NCI-H460 (cell line): ENCODE measurements at regions not wholly inside any gene's neighbourhood (a gene's known extent, or its start where the extent isn't known, plus 50 kb on each side); places are given as distances from the start of the nearest gene placed in this dataset.
A peak's percentile ranks its signal among the peaks of the same experiment; 100 is the strongest.
"Not testable (repeated sequence)": the region's sequence is repeated elsewhere in the genome, so short reads cannot be mapped to it uniquely, and the experiment has no call there.

Experiments
- DNase-seq: peaks from one replicate; pipeline ENCODE4 v3.0.0-alpha.2; 2016; ENCODE audit warnings: low read depth; ENCODE audit errors: extremely low read depth

DNA sequence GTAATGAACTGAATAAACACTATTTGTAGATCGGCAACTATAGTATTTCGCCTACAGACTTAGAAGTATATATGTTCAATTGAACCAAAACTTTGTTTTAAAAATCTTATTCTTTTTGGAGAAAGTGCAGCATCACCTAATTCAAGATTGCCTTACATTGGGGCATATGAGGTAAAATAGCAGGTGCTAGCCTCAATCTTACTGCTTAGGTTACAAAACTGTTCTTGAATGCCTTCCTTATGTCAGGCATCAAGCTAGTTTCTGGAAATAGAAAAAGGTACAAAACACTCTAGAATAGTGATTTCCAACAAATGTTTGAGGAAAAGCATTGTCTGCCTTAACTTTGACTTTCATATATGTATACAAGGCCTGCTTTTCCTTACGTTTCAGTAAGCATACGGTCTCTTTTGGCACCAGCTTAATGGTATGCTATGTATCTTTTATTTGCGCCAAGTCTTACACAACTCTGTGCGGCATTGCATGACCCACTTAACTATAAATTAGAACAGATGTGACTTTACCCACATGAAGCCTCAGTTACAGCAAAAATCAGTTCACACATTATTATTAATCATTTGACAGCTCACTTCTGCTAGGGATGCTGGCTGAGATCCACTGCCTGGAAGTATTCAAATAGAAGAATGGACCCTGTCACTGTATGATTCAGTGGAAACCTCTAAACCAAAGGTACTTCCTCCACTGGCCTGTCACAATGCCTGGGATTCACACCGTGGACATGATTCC lies 174.1 kb downstream of the PRELID2 start:
- DNase-seq: peak; percentile 26

DNA sequence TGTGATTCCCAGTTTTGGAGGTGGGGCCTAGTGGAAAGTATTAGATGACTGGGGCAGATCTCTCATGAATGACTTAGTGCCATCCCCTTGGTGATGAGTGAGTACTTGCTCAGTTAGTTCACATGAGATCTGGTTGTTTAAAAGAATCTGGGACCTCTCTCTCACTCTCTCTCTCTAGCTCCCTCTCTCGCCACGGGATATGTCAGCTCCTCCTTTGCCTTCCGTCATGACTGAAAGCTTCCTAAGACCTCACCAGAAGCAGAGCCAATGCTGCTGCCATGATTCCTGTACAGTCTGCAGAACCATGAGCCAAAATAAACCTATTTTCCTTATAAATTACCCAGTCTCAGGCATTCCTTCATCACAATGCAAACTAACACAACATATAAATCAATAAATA lies 176.7 kb downstream of the PRELID2 start:
- DNase-seq: no peak

DNA sequence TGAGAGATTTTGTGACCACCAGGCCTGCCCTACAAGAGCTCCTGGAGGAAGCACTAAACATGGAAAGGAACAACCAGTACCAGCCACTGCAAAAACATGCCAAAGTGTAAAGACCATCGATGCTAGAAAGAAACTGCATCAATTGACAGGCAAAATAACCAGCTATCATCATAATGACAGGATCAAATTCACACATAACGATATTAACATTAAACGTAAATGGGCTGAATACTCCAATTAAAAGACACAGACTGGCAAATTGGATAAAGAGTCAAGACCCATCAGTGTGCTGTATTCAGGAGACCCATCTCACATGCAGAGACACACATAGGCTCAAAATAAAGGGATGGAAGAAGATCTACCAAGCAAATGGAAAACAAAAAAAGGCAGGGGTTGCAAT lies 182.4 kb downstream of the PRELID2 start:
- DNase-seq: not testable (repeated sequence)

DNA sequence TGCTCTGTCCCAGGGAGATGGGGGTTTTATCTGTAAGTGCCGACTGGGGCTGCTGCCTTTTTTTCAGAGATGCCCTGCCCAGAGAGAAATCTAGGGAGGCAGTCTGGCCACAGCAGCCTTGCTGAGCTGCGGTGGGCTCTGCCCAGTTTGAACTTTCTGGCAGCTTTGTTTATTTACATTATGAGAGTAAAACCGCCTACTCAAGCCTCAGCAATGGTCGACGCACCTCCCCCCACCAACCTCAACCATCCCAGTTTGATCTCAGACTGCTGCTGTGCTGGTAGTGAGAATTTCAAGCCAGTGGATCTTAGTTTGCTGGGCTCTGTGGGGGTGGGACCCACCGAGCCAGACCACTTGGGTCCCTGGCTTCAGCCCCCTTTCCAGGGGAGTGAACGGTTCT lies 188.0 kb downstream of the PRELID2 start:
- not testable (repeated sequence) for DNase-seq

DNA sequence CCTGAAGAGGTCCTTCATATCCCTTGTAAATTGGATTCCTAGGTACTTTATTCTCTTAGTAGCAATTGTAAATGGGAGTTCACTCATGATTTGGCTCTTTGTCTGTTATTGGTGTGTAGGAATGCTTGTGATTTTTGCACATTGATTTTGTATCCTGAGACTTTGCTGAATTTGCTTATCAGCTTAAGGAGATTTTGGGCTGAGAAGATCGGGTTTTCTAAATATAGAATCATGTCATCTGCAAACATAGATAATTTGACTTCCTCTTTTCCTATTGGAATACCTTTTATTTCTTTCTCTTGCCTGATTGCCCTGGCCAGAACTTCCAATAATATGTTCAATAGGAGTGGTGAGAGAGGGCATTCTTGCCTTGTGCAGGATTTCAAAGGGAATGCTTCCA lies 191.9 kb downstream of the PRELID2 start:
- DNase-seq: not testable (repeated sequence)

DNA sequence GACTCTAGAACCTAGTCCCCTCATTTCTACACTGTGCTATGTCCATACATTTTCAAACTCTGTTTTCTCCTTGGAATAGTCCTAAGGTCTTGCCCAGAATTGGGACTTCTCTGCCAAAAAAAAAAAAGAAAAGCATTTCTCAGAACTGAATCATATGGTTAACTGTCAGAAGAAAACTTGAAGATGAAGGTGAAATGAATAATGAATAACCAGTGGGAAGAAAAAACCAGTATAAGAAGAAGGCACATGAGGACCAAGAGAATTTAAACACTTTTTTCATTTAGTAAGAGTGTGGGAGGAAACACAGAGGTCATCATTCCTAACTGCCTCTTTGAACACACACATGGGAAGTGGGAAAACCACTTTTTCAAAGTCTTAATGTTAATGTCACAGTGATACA lies 197.7 kb downstream of the PRELID2 start:
- DNase-seq: no peak

DNA sequence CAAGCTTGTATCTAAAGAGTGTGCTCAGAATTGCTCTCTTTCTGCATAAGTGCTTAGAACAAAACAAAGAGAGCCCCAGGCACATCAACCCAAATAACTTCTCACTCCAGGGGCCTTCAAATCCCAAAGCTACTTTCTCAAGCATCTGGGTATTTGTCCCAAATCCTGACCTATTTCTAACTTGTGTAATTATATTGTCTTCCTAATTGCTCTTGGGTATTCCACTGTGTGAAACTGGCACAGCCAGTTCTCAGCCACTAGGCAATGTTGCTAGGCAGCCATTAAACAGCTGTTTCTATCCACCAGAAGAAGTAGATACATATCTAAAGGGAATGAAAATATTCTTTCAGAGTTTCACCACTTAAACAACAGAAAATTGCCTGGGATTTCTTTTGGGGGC lies 198.8 kb downstream of the PRELID2 start:
- no peak for DNase-seq

DNA sequence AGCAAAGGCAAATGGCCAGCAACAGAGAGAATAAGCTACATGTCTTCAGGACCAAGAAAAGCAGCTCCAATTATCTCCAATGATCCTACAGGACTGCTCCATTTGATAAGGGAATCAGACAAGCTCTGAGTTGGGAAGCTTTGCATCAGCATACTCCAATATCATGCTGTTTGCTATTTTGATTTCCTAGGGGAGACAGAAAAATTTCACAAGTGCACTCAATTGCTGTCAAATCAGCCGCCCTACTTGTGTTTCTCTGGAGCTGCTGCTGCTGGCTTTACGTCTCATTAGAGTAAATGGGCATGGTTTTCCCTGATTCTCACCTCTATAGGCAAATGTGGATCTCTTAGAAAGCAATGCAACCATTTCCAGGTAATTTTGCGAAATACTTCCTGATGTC lies 201.7 kb downstream of the PRELID2 start:
- no peak for DNase-seq

DNA sequence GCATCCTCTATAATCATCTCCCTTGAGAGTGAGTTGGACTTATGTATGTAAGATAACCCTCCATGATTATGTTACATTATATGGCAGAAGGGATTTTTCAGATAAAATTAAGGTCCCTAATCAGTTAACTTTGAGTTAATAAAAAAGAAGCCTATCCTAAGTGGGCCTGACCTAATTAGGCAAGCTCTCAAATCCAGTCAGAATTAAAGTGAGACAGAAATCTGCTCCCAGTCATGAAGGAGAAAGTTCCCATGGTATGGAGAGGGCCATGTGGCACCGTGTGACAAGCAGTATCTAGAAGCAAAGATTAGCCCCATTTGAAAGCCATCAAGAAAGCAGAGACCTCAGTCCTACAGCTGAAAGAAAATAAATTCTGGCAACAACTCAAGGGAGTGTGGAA lies 202.4 kb downstream of the PRELID2 start:
- DNase-seq: no peak

DNA sequence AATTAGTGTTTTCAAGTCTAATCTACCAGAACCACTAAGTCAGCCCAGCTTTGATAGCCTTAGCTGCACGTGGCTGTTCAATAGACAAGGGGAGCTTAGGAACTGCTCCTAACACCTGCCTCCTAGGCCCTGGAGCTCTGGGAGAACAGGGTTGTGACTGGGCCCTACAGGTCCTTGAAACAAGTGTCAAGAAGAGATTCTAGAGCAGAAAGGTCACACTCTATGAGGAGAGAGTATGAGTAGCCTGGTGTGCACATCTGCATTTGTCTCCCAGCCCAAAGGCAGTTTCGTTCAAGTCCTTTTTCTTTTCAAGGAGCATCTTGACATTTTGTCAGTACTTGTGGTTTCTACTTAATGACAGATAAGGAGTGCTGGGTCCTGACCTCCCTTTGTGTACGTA lies 206.1 kb downstream of the PRELID2 start:
- no peak for DNase-seq

DNA sequence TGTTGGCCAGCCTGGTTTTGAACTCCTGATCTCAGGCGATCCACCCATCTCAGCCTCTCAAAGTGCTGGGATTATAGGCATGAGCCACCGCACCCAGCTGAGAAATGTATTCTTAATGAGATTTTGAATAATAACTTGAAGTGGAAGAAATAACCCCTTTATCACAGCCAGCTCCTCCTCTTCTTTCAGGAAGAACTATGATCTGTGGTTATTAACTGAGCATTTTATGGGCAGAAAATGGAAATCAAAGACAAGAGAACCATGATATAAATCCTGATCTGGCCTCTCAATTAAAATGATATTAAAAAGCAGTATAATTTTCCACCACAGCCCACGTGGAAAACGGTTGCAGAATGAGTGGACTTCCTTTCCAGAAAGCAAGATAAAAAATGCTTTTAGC lies 206.6 kb downstream of the PRELID2 start:
- no peak for DNase-seq

DNA sequence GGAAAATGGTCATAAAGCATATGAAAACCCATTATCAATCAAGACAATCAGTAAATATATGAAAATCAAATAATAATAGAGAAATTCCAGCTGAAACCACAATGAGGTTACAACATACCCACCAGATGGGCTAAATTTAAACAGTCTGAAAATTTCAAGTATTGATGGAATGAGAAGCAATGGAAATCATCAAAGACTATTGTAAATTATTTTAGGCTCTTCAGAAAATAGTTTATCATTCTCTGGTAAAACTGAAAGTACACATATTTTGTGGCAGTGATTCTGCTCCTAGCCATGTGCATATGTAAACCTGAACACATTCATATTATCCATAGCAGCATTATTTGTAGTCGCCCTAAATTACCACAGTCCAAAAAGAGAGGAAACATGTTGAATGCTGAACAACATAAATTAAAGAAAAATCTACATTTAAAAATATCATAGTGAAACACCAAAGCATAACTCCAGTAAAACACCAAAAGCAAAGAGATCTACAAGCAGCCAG lies 215.3 kb downstream of the PRELID2 start:
- DNase-seq: no peak

DNA sequence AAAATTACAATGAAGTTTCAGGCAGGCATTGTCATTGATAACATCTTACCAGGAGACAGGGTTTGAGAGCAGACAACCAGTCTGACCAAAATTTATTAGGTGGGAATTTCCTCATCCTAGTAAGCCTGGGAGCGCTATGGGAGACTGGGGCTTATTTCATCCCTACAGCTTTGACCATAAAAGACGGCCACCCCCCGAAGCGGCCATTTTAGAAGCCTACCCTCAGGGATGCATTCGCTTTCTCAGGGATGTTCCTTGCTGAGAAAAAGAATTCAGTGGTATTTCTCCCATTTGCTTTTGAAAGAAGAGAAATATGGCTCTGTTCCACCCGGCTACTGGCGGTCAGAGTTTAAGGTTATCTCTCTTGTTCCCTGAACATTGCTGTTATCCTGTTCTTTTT lies 218.4 kb downstream of the PRELID2 start:
- DNase-seq: not testable (repeated sequence)

DNA sequence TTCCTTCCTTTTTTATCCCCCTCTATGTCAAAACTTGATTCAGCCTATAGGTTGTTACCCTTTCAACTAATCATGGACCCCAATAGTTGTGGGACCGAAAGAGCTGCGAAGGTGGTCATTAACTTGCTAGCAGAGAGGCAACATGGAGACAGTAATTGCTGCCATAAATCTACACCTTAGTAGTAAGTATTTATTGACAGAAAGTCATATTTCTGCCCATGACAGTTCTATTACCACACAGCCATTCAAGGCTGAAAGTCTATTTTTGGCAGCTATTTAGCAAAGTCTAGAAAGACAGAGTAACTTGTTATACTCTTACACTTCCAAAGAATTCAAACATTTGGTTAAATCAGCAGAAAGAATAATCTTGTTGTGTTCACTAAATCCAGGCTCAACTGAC lies 236.2 kb downstream of the PRELID2 start:
- no peak for DNase-seq

DNA sequence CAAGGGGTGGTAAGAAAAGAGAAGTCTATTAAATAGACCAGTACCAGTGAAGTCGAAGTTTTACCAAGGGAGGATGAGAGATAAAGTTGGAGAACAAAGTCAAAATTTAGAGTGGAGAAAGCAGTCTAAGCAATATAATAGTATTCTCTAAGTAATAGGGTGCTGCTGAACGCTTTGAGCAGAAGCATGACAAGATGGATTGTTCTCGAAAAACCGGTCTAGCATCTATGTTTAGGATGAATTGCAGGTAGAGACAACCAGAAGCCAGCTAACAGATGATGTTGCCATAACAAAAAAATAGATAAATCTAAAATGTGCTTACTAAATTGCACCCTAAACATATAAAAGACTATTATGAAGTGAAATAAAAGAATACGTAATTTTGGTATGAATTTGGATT lies 237.0 kb downstream of the PRELID2 start:
- DNase-seq: no peak

DNA sequence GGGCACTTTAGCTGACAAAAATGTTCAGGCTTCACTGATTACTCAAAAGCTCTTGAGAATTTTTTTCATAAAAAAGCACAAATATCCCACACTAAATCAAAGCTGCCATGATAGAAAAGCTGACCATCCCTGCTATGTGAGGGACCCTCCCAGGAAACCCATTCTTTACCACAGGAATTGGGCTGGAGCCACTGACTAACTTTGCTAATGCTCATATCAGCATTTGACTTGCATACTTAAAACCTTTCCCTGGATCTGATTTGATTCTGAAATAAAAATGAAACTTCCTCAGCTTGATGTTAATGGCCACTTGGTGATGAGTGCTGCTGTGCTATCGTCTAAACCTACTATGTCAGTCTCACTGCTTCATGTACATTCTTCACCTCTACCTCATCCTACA lies 243.6 kb downstream of the PRELID2 start:
- DNase-seq: no peak

DNA sequence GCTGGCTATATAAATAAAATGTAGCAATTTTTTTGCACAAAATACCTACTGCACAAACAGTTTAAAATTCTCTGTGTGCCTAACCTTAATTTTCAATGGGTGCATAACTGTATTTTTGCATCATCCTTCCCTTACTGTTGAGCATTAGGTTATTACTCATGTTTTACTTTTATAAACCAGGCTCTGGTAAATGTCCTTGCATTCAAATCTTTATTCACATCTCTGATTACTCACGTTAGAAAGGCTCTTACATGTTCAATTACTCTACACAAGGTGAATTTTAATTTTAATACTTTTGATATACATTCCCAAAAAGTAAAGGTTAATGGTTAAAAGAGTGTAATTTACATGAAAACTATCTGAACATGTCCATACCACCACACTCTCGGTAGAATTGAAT lies 246.1 kb downstream of the PRELID2 start:
- no peak for DNase-seq

DNA sequence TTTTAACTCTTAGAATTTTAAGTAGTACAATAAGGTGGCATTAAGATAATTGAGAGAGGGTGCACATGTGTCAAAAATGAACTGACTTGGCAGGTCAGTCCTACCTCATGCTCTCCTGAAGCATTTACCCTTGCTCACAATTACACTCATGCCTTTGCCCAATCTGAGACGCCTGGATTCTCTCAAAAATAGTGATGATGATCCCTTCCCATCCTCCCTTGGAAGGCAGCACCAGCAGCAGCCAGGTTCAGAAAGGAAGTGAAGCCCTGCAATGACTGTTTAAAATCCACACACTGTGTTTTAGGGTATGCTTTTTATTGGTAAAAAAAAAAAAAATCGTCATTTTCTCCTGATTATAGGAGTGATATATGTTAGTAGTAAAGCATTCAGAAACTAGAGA lies 246.6 kb downstream of the PRELID2 start:
- no peak for DNase-seq

DNA sequence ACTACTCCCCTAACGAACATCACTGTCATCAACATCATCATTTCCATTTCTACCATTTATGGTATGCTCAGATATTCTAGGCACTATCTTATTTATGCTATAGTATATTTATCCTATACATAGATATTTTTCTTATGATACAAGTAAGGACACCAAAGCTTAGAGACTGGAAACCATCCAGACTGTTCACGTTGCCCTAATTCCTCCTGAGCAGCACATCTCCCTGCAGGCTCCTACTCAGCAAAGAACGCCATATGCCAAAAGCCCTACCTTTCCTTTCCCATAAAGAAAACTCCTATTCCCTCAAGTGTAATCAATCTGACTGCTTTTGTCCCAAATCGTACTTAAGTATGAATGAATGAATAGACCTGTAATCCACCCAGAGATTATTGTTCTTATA lies 247.0 kb downstream of the PRELID2 start:
- no peak for DNase-seq

DNA sequence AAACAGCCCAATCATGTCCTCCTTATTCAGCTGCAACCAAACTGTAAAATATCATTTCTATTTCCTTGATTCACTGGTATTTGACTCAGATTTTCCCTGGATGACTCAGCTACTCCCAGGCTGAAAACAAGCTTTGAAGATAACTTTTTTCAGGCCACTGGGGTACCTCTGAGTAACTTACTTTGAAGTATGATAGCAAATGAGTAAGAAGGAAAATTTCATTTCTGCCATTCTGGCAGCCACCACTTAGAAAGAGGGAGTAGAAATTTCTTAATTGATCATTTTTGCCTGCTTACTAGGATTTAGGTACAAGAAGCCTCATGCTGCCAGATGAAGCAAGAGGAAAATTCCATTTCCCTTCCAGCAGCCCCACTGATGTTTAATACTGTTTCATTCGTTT lies 247.4 kb downstream of the PRELID2 start:
- DNase-seq: no peak

DNA sequence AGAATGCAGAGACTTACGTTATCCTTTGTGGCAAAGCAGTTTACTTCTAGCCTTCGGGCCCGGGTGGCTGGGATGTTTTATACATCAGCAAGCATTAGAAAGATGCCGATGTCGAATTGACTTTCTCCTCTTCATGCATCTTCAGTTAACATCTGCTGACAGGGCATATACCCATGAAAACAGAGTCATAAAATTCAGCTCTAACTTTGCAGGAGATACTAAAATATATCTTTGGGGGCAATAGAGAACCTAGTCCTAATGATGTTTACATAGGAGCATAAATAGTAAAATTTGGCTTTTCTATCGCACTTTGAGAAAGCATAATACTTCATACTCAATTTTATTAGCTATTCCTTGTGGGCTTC lies 247.9 kb downstream of the PRELID2 start:
- DNase-seq: no peak

DNA sequence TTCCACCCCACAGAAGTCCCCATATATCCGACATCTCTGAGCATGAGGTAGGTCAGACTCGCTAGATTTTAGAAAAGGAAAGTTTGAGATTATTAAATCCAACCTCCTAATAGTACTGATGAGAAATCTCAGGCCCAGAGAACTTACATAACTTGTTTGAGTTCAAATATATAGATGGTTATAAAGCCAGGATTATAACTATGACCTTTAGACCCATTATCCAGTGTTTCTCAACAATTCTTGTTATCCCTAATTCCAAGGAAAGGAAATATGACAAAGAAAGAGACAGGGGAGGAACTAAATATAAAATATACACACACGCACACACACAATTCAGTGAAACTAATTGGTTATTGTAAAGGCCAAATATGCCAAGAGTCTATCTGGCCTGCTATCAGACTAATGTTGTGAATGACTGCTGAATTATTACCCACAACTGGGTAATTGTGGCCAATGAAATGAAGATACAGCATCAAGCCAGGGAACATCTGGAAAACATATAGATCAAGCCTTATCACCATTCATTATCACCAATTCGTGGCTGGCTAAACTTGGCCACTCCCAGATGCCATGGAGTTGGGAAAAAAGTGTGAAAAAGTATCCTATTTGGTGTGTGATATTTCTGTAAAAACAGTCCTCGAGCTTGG lies 248.4 kb downstream of the PRELID2 start:
- DNase-seq: no peak
